GM12878 (cell line): ENCODE measurements at regions not wholly inside any gene's neighbourhood (a gene's known extent, or its start where the extent isn't known, plus 50 kb on each side); places are given as distances from the start of the nearest gene placed in this dataset.

Experiments
- ATAC-seq: fragments of 200-7000 bp; cut with Tn5 transposase; 3 replicates; pipeline ENCODE4 v1.9.1; 2020; ENCODE audit warnings: mild to moderate bottlenecking, moderate library complexity
- BruUV-seq: library from RNA; stranded (reverse); fragments of 400-500 nt; replicated peaks from 2 replicates; lab custom pipeline; 2021; lab: Mats Ljungman, UMichigan
- CTCF ChIA-PET: fragments of 300-600 bp; sonication (Branson Sonifier 250); formaldehyde crosslinking; extraction: SDS; loops from one replicate; lab custom pipeline; 2021; ENCODE audit warnings: inconsistent platforms; lab: Yijun Ruan, JAX
- POLR2A ChIA-PET: fragments of 350-600 bp; formaldehyde crosslinking; extraction: SDS; loops from one replicate; lab custom pipeline; 2021; ENCODE audit warnings: inconsistent platforms; lab: Charles Lee
- RAD21 ChIA-PET: fragments of 300-600 bp; sonication (Branson Sonifier 250); formaldehyde crosslinking; loops from one replicate; lab custom pipeline; 2023; ENCODE audit warnings: antibody characterized with exemption; ENCODE audit not compliant: unreplicated experiment; lab: Charles Lee
- SMC1A ChIA-PET: fragments of 300-600 bp; sonication (Branson Sonifier 250); formaldehyde crosslinking; loops from one replicate; lab custom pipeline; 2023; ENCODE audit not compliant: unreplicated experiment, uncharacterized antibody; lab: Charles Lee
- DNase-seq: peaks from one replicate; pipeline ENCODE4 v3.0.0-alpha.2; 2011; ENCODE audit warnings: low read depth, low spot score
- FAIRE-seq: peaks from 3 replicates; lab custom pipeline; 2011; peaks lifted over from hg19 to GRCh38; lab: Jason Lieb, UNC
- H2AFZ ChIP-seq: 2 replicates; pipeline ENCODE4 v1.6.0; 2011; ENCODE audit warnings: low read depth, low read length, control low read depth; ENCODE audit not compliant: control insufficient read depth
- H3K27ac ChIP-seq: 2 replicates; pipeline ENCODE4 v1.5.1; 2011; ENCODE audit warnings: control low read depth; ENCODE audit not compliant: control insufficient read depth, insufficient read depth
- H3K27me3 ChIP-seq, 2 experiments: replicated peaks in 1 of 2; 2 replicates each; pipeline versions ENCODE4 v1.6.0 to v1.6.1; 2011; ENCODE audit warnings: low read length in 1 of 2; ENCODE audit not compliant: control insufficient read depth in 2 of 2, insufficient read depth in 2 of 2
- H3K36me3 ChIP-seq, 2 experiments: 2 replicates each; pipeline ENCODE4 v1.5.1; 2011; ENCODE audit warnings: low read length in 1 of 2; ENCODE audit not compliant: control insufficient read depth in 2 of 2, insufficient read depth in 2 of 2
- H3K4me1 ChIP-seq: 2 replicates; pipeline ENCODE4 v1.6.1; 2011; ENCODE audit warnings: mild to moderate bottlenecking, low read length, moderate library complexity, mixed read lengths; ENCODE audit not compliant: control insufficient read depth, insufficient read depth
- H3K4me2 ChIP-seq: 2 replicates; pipeline ENCODE4 v1.6.0; 2011; ENCODE audit warnings: control low read depth; ENCODE audit not compliant: control insufficient read depth, insufficient read depth
- H3K4me3 ChIP-seq: fragments of 200-600 bp; sonication (generic); 2 replicates; pipeline ENCODE4 v1.5.1; 2016
- H3K79me2 ChIP-seq: 2 replicates; pipeline ENCODE4 v1.6.0; 2011; ENCODE audit warnings: low read length; ENCODE audit not compliant: control insufficient read depth, insufficient read depth
- H3K9ac ChIP-seq: 2 replicates; pipeline ENCODE4 v1.8.0; 2011; ENCODE audit warnings: low read length, control low read depth, mixed read lengths; ENCODE audit not compliant: control insufficient read depth, insufficient read depth
- H3K9me3 ChIP-seq: replicated peaks from 3 replicates; pipeline ENCODE4 v1.5.1; 2011; ENCODE audit warnings: mild to moderate bottlenecking, low read length; ENCODE audit not compliant: control insufficient read depth, insufficient read depth
- H4K20me1 ChIP-seq: 2 replicates; pipeline ENCODE4 v1.6.0; 2011; ENCODE audit not compliant: control insufficient read depth, insufficient read depth
- CHD2 ChIP-seq: IDR thresholded peaks from 2 replicates; pipeline ENCODE4 v1.6.1; 2011; ENCODE audit warnings: low read depth, low read length, improper control_type of control experiment, borderline replicate concordance
- EED ChIP-seq: sonication (generic); IDR thresholded peaks from 2 replicates; pipeline ENCODE4 v1.6.1; 2016; ENCODE audit warnings: antibody characterized with exemption, low read depth
- IRF4 ChIP-seq: IDR thresholded peaks from 2 replicates; pipeline ENCODE4 v1.6.1; 2011; ENCODE audit warnings: low read depth, low read length
- MEF2B ChIP-seq: fragments of 450-650 bp; IDR thresholded peaks from 2 replicates; pipeline ENCODE4 v1.6.1; 2018; ENCODE audit warnings: mild to moderate bottlenecking, moderate library complexity; ENCODE audit not compliant: partially characterized antibody, poor library complexity, severe bottlenecking
- SREBF2 ChIP-seq: IDR thresholded peaks from 2 replicates; pipeline ENCODE4 v1.6.1; 2012; ENCODE audit warnings: mild to moderate bottlenecking, low read length
- ZNF24 ChIP-seq: fragments of 450-650 bp; IDR thresholded peaks from 2 replicates; pipeline ENCODE4 v1.6.1; 2017; ENCODE audit warnings: antibody characterized with exemption, mild to moderate bottlenecking
- in situ Hi-C: fragments of 300-500 bp; cut with MboI; formaldehyde crosslinking; loops from 9 replicates; pipeline ENCODE4 v1.14.3; 2018; ENCODE audit warnings: mixed read lengths
- intact Hi-C: fragments of 100-400 bp; cut with micrococcal nuclease; formaldehyde crosslinking; loops from one replicate; pipeline ENCODE4 v1.14.2; 2022; ENCODE audit not compliant: unreplicated experiment
- TF ChIP-seq, protein P1 (sequence below): fragments of 450-650 bp; IDR thresholded peaks from 2 replicates; pipeline ENCODE4 v1.6.1; 2017; ENCODE audit warnings: mild to moderate bottlenecking, moderate library complexity
- TF ChIP-seq, protein P2 (sequence below): fragments of 450-650 bp; IDR thresholded peaks from 2 replicates; pipeline ENCODE4 v1.6.1; 2017; ENCODE audit warnings: antibody characterized with exemption, mild to moderate bottlenecking, moderate library complexity
- TF ChIP-seq, protein P3 (sequence below): fragments of 450-650 bp; formaldehyde crosslinking; IDR thresholded peaks from 2 replicates; pipeline ENCODE4 v1.5.0; 2022; ENCODE audit warnings: mild to moderate bottlenecking, missing genetic modification characterization
- TF ChIP-seq, protein P4 (sequence below): IDR thresholded peaks from 2 replicates; pipeline ENCODE4 v1.6.1; 2011; ENCODE audit warnings: borderline replicate concordance, low read depth, mild to moderate bottlenecking, moderate library complexity, low read length; ENCODE audit not compliant: insufficient read depth, poor library complexity, severe bottlenecking

DNA sequence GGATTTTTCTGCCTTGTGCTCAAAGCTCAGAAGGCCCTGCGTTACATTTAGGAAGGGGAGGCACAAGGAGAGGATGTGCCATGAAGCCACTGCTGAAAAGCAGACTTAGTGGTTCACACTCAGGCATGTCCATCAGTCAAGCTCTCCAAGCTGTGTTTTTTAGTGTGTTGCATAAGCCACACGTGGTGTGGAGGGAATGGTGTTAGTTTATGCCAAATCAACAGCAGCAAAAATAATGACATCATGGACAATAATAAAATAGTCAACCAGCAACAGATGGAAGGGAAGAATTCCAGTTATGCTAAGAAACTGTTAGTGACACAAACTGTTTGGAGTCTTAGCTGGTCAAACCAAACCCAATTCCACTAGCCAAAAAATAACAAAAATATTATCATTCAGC lies 438.3 kb downstream of the NPIPA7 start (continued):
- TF ChIP-seq IRF4 (no peak), EED (no peak)
- TF ChIP-seq, protein P1, sequence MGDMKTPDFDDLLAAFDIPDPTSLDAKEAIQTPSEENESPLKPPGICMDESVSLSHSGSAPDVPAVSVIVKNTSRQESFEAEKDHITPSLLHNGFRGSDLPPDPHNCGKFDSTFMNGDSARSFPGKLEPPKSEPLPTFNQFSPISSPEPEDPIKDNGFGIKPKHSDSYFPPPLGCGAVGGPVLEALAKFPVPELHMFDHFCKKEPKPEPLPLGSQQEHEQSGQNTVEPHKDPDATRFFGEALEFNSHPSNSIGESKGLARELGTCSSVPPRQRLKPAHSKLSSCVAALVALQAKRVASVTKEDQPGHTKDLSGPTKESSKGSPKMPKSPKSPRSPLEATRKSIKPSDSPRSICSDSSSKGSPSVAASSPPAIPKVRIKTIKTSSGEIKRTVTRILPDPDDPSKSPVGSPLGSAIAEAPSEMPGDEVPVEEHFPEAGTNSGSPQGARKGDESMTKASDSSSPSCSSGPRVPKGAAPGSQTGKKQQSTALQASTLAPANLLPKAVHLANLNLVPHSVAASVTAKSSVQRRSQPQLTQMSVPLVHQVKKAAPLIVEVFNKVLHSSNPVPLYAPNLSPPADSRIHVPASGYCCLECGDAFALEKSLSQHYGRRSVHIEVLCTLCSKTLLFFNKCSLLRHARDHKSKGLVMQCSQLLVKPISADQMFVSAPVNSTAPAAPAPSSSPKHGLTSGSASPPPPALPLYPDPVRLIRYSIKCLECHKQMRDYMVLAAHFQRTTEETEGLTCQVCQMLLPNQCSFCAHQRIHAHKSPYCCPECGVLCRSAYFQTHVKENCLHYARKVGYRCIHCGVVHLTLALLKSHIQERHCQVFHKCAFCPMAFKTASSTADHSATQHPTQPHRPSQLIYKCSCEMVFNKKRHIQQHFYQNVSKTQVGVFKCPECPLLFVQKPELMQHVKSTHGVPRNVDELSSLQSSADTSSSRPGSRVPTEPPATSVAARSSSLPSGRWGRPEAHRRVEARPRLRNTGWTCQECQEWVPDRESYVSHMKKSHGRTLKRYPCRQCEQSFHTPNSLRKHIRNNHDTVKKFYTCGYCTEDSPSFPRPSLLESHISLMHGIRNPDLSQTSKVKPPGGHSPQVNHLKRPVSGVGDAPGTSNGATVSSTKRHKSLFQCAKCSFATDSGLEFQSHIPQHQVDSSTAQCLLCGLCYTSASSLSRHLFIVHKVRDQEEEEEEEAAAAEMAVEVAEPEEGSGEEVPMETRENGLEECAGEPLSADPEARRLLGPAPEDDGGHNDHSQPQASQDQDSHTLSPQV, result no peak
- TF ChIP-seq, protein P2, sequence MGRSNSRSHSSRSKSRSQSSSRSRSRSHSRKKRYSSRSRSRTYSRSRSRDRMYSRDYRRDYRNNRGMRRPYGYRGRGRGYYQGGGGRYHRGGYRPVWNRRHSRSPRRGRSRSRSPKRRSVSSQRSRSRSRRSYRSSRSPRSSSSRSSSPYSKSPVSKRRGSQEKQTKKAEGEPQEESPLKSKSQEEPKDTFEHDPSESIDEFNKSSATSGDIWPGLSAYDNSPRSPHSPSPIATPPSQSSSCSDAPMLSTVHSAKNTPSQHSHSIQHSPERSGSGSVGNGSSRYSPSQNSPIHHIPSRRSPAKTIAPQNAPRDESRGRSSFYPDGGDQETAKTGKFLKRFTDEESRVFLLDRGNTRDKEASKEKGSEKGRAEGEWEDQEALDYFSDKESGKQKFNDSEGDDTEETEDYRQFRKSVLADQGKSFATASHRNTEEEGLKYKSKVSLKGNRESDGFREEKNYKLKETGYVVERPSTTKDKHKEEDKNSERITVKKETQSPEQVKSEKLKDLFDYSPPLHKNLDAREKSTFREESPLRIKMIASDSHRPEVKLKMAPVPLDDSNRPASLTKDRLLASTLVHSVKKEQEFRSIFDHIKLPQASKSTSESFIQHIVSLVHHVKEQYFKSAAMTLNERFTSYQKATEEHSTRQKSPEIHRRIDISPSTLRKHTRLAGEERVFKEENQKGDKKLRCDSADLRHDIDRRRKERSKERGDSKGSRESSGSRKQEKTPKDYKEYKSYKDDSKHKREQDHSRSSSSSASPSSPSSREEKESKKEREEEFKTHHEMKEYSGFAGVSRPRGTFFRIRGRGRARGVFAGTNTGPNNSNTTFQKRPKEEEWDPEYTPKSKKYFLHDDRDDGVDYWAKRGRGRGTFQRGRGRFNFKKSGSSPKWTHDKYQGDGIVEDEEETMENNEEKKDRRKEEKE, result no peak

DNA sequence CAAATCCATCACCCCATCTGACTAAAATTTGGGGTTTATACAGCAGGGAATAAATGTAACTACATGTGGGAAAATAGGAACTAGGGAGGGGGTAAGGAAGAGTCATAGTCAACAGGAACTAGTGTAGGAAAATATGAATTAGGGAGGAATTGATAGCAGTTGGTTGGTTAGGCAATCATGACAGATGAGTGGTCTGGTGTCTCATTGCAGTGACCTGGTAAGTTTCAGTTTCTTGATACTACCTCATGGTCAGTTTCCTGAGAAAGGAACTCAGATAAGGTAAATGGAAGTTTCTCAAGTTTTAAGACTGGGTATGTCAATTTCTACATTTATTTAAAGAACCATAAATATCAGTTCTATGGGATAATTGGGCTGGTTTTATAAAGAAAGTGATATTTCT lies 442.3 kb downstream of the NPIPA7 start:
- Histone ChIP-seq H3K4me1 (no peaks in the 10 kb centered on the region), H3K27me3 (no peaks in the 10 kb centered on the region), H4K20me1 (no peaks in the 10 kb centered on the region), H3K36me3 (no peaks in the 10 kb centered on the region), H3K9ac (no peak overlapping the region), H3K4me3 (no peak overlapping the region), H2AFZ (no peak overlapping the region), H3K4me2 (no peak overlapping the region), H3K79me2 (no peaks in the 10 kb centered on the region), H3K9me3 (no peaks in the 10 kb centered on the region; the same call in 2 of the 3 replicates), H3K27ac (no peak overlapping the region)
- ChIA-PET CTCF (no interaction called here), RAD21 (no interaction called here), POLR2A (no interaction called here), SMC1A (no interaction called here)
- no peak for ATAC-seq
- in situ Hi-C loops (loop anchor here (25.0 kb wide), 1 partner anchor 234 kb away; no protein-coding TSS in a partner anchor), intact Hi-C loops (no loop called here)
- DNase-seq, result no peak
- BruUV-seq, result no TSS peak
- no peak for FAIRE-seq
- TF ChIP-seq SREBF2, result no peak
- TF ChIP-seq, protein P3, sequence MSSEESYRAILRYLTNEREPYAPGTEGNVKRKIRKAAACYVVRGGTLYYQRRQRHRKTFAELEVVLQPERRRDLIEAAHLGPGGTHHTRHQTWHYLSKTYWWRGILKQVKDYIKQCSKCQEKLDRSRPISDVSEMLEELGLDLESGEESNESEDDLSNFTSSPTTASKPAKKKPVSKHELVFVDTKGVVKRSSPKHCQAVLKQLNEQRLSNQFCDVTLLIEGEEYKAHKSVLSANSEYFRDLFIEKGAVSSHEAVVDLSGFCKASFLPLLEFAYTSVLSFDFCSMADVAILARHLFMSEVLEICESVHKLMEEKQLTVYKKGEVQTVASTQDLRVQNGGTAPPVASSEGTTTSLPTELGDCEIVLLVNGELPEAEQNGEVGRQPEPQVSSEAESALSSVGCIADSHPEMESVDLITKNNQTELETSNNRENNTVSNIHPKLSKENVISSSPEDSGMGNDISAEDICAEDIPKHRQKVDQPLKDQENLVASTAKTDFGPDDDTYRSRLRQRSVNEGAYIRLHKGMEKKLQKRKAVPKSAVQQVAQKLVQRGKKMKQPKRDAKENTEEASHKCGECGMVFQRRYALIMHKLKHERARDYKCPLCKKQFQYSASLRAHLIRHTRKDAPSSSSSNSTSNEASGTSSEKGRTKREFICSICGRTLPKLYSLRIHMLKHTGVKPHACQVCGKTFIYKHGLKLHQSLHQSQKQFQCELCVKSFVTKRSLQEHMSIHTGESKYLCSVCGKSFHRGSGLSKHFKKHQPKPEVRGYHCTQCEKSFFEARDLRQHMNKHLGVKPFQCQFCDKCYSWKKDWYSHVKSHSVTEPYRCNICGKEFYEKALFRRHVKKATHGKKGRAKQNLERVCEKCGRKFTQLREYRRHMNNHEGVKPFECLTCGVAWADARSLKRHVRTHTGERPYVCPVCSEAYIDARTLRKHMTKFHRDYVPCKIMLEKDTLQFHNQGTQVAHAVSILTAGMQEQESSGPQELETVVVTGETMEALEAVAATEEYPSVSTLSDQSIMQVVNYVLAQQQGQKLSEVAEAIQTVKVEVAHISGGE, result no peak
- no peak for TF ChIP-seq MEF2B
- no peak for TF ChIP-seq ZNF24
- no peak for TF ChIP-seq CHD2
- TF ChIP-seq, protein P4, sequence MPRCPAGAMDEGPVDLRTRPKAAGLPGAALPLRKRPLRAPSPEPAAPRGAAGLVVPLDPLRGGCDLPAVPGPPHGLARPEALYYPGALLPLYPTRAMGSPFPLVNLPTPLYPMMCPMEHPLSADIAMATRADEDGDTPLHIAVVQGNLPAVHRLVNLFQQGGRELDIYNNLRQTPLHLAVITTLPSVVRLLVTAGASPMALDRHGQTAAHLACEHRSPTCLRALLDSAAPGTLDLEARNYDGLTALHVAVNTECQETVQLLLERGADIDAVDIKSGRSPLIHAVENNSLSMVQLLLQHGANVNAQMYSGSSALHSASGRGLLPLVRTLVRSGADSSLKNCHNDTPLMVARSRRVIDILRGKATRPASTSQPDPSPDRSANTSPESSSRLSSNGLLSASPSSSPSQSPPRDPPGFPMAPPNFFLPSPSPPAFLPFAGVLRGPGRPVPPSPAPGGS, result no peak
